ENCODE measurements at regions not wholly inside any gene's neighbourhood (a gene's known extent, or its start where the extent isn't known, plus 50 kb on each side); places are given as distances from the start of the nearest gene placed in this dataset.

DNA sequence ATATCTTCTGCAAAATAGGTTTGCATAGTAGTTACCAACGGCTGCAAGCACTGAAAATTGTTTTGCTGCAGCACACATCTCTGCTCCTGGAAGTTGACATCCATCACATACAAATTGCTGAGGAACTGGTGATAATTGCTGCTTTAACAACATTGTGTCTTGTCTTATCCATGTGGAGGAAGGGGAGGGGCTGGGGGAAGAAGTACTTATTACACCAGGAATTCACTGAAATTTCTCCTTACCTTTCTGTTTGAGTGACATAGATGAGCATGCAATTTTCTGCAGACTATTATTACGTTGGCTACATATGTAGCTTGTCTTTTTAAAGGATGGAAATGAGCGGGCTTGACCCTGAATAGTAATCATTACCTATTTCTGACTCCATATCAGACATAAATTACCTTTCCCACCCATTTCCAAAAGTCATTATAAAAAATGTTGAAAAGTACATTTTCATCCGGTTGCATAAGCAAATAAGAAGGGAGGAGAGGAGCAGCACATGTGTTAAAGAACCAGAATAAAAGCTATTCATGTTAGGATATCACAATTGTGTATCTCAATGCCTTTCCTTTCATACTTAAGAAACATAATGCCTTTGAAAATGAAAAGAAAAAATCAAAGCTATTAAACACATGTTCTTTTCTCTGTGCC lies 1905.6 kb downstream of the PCDH7 start:
- TF ChIP-seq, protein P1, sequence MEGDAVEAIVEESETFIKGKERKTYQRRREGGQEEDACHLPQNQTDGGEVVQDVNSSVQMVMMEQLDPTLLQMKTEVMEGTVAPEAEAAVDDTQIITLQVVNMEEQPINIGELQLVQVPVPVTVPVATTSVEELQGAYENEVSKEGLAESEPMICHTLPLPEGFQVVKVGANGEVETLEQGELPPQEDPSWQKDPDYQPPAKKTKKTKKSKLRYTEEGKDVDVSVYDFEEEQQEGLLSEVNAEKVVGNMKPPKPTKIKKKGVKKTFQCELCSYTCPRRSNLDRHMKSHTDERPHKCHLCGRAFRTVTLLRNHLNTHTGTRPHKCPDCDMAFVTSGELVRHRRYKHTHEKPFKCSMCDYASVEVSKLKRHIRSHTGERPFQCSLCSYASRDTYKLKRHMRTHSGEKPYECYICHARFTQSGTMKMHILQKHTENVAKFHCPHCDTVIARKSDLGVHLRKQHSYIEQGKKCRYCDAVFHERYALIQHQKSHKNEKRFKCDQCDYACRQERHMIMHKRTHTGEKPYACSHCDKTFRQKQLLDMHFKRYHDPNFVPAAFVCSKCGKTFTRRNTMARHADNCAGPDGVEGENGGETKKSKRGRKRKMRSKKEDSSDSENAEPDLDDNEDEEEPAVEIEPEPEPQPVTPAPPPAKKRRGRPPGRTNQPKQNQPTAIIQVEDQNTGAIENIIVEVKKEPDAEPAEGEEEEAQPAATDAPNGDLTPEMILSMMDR (IDR thresholded peaks at IDR 0.05) = no peak
- TF ChIP-seq POLR2AphosphoS5 (IDR thresholded peaks at IDR 0.05; ENCODE audit: low read depth, low read length) (no peak), TCF7L2 (IDR thresholded peaks at IDR 0.05; ENCODE audit: low read depth, low read length) (no peak)

Data from Panc1 (cell line).